Dendritic cell treated with granulocyte-macrophage colony-stimulating factor and Interleukin-4, amounts not matched to agents 40 ng/mL and 50 ng/mL, for 4 days (primary cell): ENCODE measurements at regions not wholly inside any gene's neighbourhood (a gene's known extent, or its start where the extent isn't known, plus 50 kb on each side); places are given as distances from the start of the nearest gene placed in this dataset.

Source experiments
- H3K27ac Mint-ChIP-seq: one replicate; pipeline ENCODE4 v1.8.0; 2022; ENCODE audit warnings: mild to moderate bottlenecking, mixed read lengths
- H3K27me3 Mint-ChIP-seq: one replicate; pipeline ENCODE4 v1.8.0; 2022; ENCODE audit warnings: mild to moderate bottlenecking, mixed read lengths
- H3K36me3 Mint-ChIP-seq: one replicate; pipeline ENCODE4 v1.8.0; 2022; ENCODE audit warnings: low read depth, mixed read lengths
- H3K4me1 Mint-ChIP-seq: one replicate; pipeline ENCODE4 v1.8.0; 2022; ENCODE audit warnings: low read depth, mixed read lengths
- H3K4me3 Mint-ChIP-seq: one replicate; pipeline ENCODE4 v1.8.0; 2022; ENCODE audit warnings: mild to moderate bottlenecking, moderate library complexity, mixed read lengths
- H3K9me3 Mint-ChIP-seq: one replicate; pipeline ENCODE4 v1.8.0; 2022; ENCODE audit warnings: mixed read lengths
- intact Hi-C: fragments of 100-400 bp; cut with micrococcal nuclease; formaldehyde crosslinking; loops from one replicate; pipeline ENCODE4 v1.15.0; 2022

- Mint-ChIP-seq H3K27ac (no peak overlapping the region), H3K9me3 (peaks cover 21% of the 10 kb centered on the region), H3K27me3 (no peaks in the 10 kb centered on the region), H3K4me1 (no peaks in the 10 kb centered on the region), H3K4me3 (no peak overlapping the region), H3K36me3 (no peaks in the 10 kb centered on the region)
- intact Hi-C loops = no loop called here
These were observed 753.8 kb upstream of the FOXG1 start for GRCh38 chr14:28012629-28013415.

DNA sequence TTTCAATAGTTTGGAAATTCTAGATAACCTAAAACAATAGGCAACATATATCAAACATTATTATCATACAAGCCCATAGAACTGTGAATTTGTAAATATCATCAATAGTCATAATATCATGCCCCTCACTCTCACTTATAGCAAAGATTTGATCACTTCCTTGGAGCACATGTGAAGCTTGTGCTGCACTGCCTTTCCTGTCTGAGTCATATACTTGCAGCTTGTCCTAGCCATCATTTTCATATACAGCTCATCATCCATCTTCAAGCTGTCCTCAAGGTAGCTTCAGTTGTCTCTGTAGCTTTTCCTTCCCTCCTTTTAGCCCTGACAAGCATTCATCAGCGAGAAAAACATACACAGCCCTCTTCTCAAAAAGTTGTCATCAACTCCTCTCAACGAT lies 746.5 kb upstream of the FOXG1 start:
- no peaks in the 10 kb centered on the region for H3K4me1 Mint-ChIP-seq
- peaks cover 7% of the 10 kb centered on the region for H3K9me3 Mint-ChIP-seq
- H3K36me3 Mint-ChIP-seq = no peaks in the 10 kb centered on the region
- no peak overlapping the region for H3K4me3 Mint-ChIP-seq
- intact Hi-C loops = no loop called here
- no peaks in the 10 kb centered on the region for H3K27me3 Mint-ChIP-seq
- H3K27ac Mint-ChIP-seq = no peak overlapping the region

- no peak overlapping the region for H3K27ac Mint-ChIP-seq
- H3K4me1 Mint-ChIP-seq = no peaks in the 10 kb centered on the region
- no peaks in the 10 kb centered on the region for H3K27me3 Mint-ChIP-seq
- H3K36me3 Mint-ChIP-seq = no peaks in the 10 kb centered on the region
- intact Hi-C loops = no loop called here
- no peaks in the 10 kb centered on the region for H3K9me3 Mint-ChIP-seq
- H3K4me3 Mint-ChIP-seq = no peak overlapping the region
These were observed 742.7 kb upstream of the FOXG1 start for GRCh38 chr14:28023853-28024252.

GRCh38 chr14:28052251-28052650 lies 714.3 kb upstream of the FOXG1 start:
- no peaks in the 10 kb centered on the region for H3K27me3 Mint-ChIP-seq
- no peaks in the 10 kb centered on the region for H3K4me1 Mint-ChIP-seq
- H3K9me3 Mint-ChIP-seq = peaks cover 17% of the 10 kb centered on the region
- H3K27ac Mint-ChIP-seq = no peak overlapping the region
- no peak overlapping the region for H3K4me3 Mint-ChIP-seq
- H3K36me3 Mint-ChIP-seq = no peaks in the 10 kb centered on the region
- intact Hi-C loops = no loop called here

- Mint-ChIP-seq H3K36me3 (no peaks in the 10 kb centered on the region), H3K9me3 (peaks cover 17% of the 10 kb centered on the region), H3K4me1 (no peaks in the 10 kb centered on the region), H3K4me3 (no peak overlapping the region), H3K27me3 (no peaks in the 10 kb centered on the region), H3K27ac (no peak overlapping the region)
- intact Hi-C loops = no loop called here
These were observed 711.6 kb upstream of the FOXG1 start for GRCh38 chr14:28055008-28055407.

GRCh38 chr14:28057359-28058296 lies 709.0 kb upstream of the FOXG1 start:
- Mint-ChIP-seq H3K4me1 (no peaks in the 10 kb centered on the region), H3K9me3 (peaks cover 8% of the 10 kb centered on the region), H3K27ac (no peak overlapping the region), H3K4me3 (no peak overlapping the region), H3K36me3 (no peaks in the 10 kb centered on the region), H3K27me3 (no peaks in the 10 kb centered on the region)
- intact Hi-C loops = no loop called here

DNA sequence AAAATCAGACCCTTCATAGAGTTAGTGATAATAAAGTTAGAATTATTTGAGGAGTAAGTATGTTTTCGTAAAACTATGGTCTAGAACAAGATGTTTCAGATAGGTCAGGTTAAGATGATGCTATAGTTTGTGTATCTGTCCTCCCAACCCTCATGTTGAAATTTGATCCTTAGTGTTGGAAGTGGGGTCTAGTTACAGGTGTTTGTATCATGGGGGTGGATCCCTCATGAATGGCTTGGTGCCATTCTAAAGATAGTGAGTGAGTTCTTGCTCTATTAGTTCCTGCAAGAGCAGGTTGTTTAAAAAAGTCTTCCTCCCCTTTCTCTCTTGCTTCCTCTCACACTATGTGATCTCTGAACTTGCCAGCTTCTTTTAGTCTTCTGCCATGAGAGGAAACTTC lies 707.3 kb upstream of the FOXG1 start:
- Mint-ChIP-seq H3K4me3 (no peak overlapping the region), H3K36me3 (no peaks in the 10 kb centered on the region), H3K9me3 (no peaks in the 10 kb centered on the region), H3K27ac (no peak overlapping the region), H3K4me1 (no peaks in the 10 kb centered on the region), H3K27me3 (no peaks in the 10 kb centered on the region)
- intact Hi-C loops = no loop called here

DNA sequence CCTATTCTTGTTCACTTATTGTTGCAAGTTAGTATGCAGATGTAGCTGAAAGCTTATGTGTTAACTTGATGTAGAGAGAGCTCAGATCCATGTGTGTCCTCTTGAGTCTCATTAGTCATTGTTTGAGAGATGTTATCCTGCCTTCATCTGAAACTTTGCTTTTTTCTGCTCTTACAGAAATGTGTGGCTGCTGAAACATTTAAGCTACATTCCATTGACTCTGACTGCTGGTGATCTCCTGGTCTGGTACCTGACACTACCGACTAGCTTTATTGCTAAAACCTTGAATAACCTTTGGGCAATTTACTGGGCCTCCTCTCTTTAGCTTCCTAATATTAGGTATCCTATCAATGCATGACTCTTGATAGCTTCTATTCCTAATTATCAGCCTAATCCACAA lies 705.6 kb upstream of the FOXG1 start:
- no peak overlapping the region for H3K4me3 Mint-ChIP-seq
- no peaks in the 10 kb centered on the region for H3K9me3 Mint-ChIP-seq
- H3K36me3 Mint-ChIP-seq = no peaks in the 10 kb centered on the region
- no peaks in the 10 kb centered on the region for H3K4me1 Mint-ChIP-seq
- intact Hi-C loops = no loop called here
- H3K27ac Mint-ChIP-seq = no peak overlapping the region
- H3K27me3 Mint-ChIP-seq = no peaks in the 10 kb centered on the region

- Mint-ChIP-seq H3K4me1 (no peaks in the 10 kb centered on the region), H3K36me3 (no peaks in the 10 kb centered on the region), H3K9me3 (peaks cover 9% of the 10 kb centered on the region), H3K4me3 (no peak overlapping the region), H3K27ac (no peak overlapping the region), H3K27me3 (no peaks in the 10 kb centered on the region)
- intact Hi-C loops = no loop called here
These were observed 689.6 kb upstream of the FOXG1 start for GRCh38 chr14:28077021-28077420.

GRCh38 chr14:28083389-28083788 lies 683.2 kb upstream of the FOXG1 start:
- Mint-ChIP-seq H3K4me1 (no peaks in the 10 kb centered on the region), H3K36me3 (no peaks in the 10 kb centered on the region), H3K9me3 (no peaks in the 10 kb centered on the region), H3K4me3 (no peak overlapping the region), H3K27ac (no peak overlapping the region), H3K27me3 (no peaks in the 10 kb centered on the region)
- intact Hi-C loops = no loop called here

- no peaks in the 10 kb centered on the region for H3K36me3 Mint-ChIP-seq
- H3K9me3 Mint-ChIP-seq = no peaks in the 10 kb centered on the region
- no peak overlapping the region for H3K4me3 Mint-ChIP-seq
- no peaks in the 10 kb centered on the region for H3K27me3 Mint-ChIP-seq
- intact Hi-C loops = no loop called here
- no peak overlapping the region for H3K27ac Mint-ChIP-seq
- no peaks in the 10 kb centered on the region for H3K4me1 Mint-ChIP-seq
These were observed 678.5 kb upstream of the FOXG1 start for GRCh38 chr14:28088125-28088524.

DNA sequence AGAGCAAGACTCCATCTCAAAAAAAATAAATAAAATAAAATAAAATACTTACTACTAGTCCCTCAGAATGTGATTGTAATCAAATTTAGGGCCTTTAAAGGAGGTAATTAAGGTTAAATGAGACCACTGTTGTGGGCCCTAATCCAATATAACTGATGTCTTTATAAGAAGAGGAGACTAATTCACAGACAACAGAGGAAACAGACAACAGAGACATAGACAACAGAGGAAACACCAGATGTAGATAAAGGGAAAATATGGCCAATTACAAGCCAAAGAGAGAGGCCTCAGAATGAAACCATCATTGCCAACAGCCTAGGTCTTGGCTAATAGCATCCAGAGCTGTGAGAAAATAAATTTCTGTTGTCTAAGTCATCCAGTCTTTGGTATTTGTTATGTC lies 669.0 kb upstream of the FOXG1 start:
- no peaks in the 10 kb centered on the region for H3K9me3 Mint-ChIP-seq
- H3K4me1 Mint-ChIP-seq = no peaks in the 10 kb centered on the region
- intact Hi-C loops = no loop called here
- H3K27ac Mint-ChIP-seq = no peak overlapping the region
- no peaks in the 10 kb centered on the region for H3K27me3 Mint-ChIP-seq
- H3K36me3 Mint-ChIP-seq = no peaks in the 10 kb centered on the region
- H3K4me3 Mint-ChIP-seq = no peak overlapping the region

- H3K27ac Mint-ChIP-seq = no peak overlapping the region
- intact Hi-C loops = no loop called here
- H3K36me3 Mint-ChIP-seq = no peaks in the 10 kb centered on the region
- H3K27me3 Mint-ChIP-seq = no peaks in the 10 kb centered on the region
- no peaks in the 10 kb centered on the region for H3K9me3 Mint-ChIP-seq
- H3K4me1 Mint-ChIP-seq = no peaks in the 10 kb centered on the region
- no peak overlapping the region for H3K4me3 Mint-ChIP-seq
These were observed 667.7 kb upstream of the FOXG1 start for GRCh38 chr14:28098856-28099255.

DNA sequence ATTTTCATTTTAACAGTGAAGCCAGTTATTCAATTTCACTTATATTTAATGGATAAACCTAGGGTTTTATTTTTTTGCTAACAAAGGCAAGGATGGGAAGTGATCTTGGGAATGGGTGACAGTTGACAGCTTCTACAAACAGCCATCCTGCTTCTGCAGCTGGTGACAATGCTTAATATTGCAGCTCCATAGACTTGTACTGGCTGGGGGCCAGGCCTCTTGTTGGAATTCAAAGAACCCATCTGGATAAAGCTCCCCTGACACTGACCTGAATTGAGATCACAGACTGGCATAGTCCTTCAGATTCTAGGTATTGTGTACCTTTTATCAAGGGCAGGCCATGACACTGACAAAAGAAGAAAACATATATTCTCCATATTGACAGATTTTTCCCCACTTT lies 664.6 kb upstream of the FOXG1 start:
- H3K4me1 Mint-ChIP-seq = no peaks in the 10 kb centered on the region
- intact Hi-C loops = no loop called here

More for the DNA sequence above, 664.6 kb upstream of the FOXG1 start:
- no peaks in the 10 kb centered on the region for H3K27me3 Mint-ChIP-seq
- no peak overlapping the region for H3K4me3 Mint-ChIP-seq
- no peaks in the 10 kb centered on the region for H3K36me3 Mint-ChIP-seq
- H3K27ac Mint-ChIP-seq = no peak overlapping the region
- no peaks in the 10 kb centered on the region for H3K9me3 Mint-ChIP-seq
